Breast epithelium (tissue), 3 donors: ENCODE measurements at regions not wholly inside any gene's neighbourhood (a gene's known extent, or its start where the extent isn't known, plus 50 kb on each side); places are given as distances from the start of the nearest gene placed in this dataset.

ENCODE experiments used
- POLR2A ChIP-seq: fragments of 450-650 bp; IDR thresholded peaks from one replicate; pipeline ENCODE4 v1.6.1; 2016; ENCODE audit warnings: antibody characterized with exemption, mild to moderate bottlenecking, moderate library complexity
- POLR2AphosphoS5 ChIP-seq, 3 donors: sonication (generic); formaldehyde crosslinking; IDR thresholded peaks; one replicate each; pipeline ENCODE4 v1.6.1; 2017; ENCODE audit warnings: antibody characterized with exemption in 3 of 3
- TF ChIP-seq, protein P1 (sequence below), 3 donors: fragments of 450-650 bp; IDR thresholded peaks; one replicate each; pipeline ENCODE4 v1.5.1; 2016 to 2017; ENCODE audit warnings: antibody characterized with exemption in 3 of 3, mild to moderate bottlenecking in 3 of 3, moderate library complexity in 3 of 3

DNA sequence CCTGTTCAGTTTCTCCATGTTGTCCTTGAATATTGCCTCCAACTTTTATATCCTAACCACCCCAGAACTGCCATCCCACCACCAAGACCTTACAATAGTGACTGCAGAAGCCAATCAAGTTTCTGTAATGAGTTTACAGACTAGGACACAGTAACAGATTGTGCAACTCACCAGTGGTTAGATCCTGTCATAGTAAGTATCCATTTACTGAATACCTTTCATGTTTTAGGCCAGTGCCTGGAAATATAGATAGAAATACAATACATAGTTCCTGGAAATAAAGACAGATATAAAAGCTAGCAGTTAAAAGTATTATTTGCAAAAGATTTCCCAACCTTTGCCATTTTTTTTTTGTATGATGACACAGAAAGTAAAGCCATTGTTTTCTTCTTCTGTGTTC, 471.8 kb upstream of the BTBD3 start:
- TF ChIP-seq, protein P1, sequence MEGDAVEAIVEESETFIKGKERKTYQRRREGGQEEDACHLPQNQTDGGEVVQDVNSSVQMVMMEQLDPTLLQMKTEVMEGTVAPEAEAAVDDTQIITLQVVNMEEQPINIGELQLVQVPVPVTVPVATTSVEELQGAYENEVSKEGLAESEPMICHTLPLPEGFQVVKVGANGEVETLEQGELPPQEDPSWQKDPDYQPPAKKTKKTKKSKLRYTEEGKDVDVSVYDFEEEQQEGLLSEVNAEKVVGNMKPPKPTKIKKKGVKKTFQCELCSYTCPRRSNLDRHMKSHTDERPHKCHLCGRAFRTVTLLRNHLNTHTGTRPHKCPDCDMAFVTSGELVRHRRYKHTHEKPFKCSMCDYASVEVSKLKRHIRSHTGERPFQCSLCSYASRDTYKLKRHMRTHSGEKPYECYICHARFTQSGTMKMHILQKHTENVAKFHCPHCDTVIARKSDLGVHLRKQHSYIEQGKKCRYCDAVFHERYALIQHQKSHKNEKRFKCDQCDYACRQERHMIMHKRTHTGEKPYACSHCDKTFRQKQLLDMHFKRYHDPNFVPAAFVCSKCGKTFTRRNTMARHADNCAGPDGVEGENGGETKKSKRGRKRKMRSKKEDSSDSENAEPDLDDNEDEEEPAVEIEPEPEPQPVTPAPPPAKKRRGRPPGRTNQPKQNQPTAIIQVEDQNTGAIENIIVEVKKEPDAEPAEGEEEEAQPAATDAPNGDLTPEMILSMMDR (IDR thresholded peaks at IDR 0.05), result no peak
- no peak for TF ChIP-seq POLR2AphosphoS5 (IDR thresholded peaks at IDR 0.05)
- TF ChIP-seq POLR2A, result no peak
